ENCODE measurements at regions not wholly inside any gene's neighbourhood (a gene's known extent, or its start where the extent isn't known, plus 50 kb on each side); places are given as distances from the start of the nearest gene placed in this dataset.

- TF ChIP-seq, protein P1, sequence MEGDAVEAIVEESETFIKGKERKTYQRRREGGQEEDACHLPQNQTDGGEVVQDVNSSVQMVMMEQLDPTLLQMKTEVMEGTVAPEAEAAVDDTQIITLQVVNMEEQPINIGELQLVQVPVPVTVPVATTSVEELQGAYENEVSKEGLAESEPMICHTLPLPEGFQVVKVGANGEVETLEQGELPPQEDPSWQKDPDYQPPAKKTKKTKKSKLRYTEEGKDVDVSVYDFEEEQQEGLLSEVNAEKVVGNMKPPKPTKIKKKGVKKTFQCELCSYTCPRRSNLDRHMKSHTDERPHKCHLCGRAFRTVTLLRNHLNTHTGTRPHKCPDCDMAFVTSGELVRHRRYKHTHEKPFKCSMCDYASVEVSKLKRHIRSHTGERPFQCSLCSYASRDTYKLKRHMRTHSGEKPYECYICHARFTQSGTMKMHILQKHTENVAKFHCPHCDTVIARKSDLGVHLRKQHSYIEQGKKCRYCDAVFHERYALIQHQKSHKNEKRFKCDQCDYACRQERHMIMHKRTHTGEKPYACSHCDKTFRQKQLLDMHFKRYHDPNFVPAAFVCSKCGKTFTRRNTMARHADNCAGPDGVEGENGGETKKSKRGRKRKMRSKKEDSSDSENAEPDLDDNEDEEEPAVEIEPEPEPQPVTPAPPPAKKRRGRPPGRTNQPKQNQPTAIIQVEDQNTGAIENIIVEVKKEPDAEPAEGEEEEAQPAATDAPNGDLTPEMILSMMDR (optimal IDR thresholded peaks at IDR 0.05 in 1 of 3, IDR thresholded peaks at IDR 0.05 in 1 of 3, conservative IDR thresholded peaks at IDR 0.05 in 1 of 3; ENCODE audit: extremely low read depth in 1 of 3, insufficient read depth in 2 of 3, low read length in 3 of 3), result no peak
- TF ChIP-seq EZH2 (IDR thresholded peaks at IDR 0.05; ENCODE audit: low read length), result no peak
Measured at GRCh38 chr4:96521046-96521536, 681.2 kb downstream of the PDHA2 start.

Measured in keratinocyte (primary cell).